HG03457 (cell line): ENCODE measurements at regions not wholly inside any gene's neighbourhood (a gene's known extent, or its start where the extent isn't known, plus 50 kb on each side); places are given as distances from the start of the nearest gene placed in this dataset.
"Not testable (repeated sequence)": the region's sequence is repeated elsewhere in the genome, so short reads cannot be mapped to it uniquely, and the experiment has no call there.

Source experiments
- ATAC-seq: cut with Tn5 transposase; IDR thresholded peaks from one replicate; pipeline ENCODE4 v1.9.1; 2021; ENCODE audit warnings: moderate number of reproducible peaks; ENCODE audit not compliant: unreplicated experiment

- not testable (repeated sequence) for ATAC-seq
Measured at GRCh38 chr20:25867015-25867775, 170.5 kb upstream of the ZNF337 start.

GRCh38 chr20:25865715-25866656, 169.3 kb upstream of the ZNF337 start:
- no peak for ATAC-seq

- ATAC-seq = not testable (repeated sequence)
Measured at GRCh38 chr20:25864963-25865714, 168.5 kb upstream of the ZNF337 start.

- no peak for ATAC-seq
Measured at GRCh38 chr20:25864326-25864962, 167.8 kb upstream of the ZNF337 start.

GRCh38 chr20:25863536-25864325, 167.1 kb upstream of the ZNF337 start:
- no peak for ATAC-seq

- ATAC-seq = not testable (repeated sequence)
Measured at GRCh38 chr20:25862967-25863530, 166.4 kb upstream of the ZNF337 start.

- ATAC-seq = no peak
Measured at GRCh38 chr20:25860531-25861150, 164.0 kb upstream of the ZNF337 start.

GRCh38 chr20:25859649-25860530, 163.2 kb upstream of the ZNF337 start:
- peak; percentile 69 for ATAC-seq

- no peak for ATAC-seq
Measured at GRCh38 chr20:25858495-25859425, 162.1 kb upstream of the ZNF337 start.

GRCh38 chr20:25857091-25857788, 160.6 kb upstream of the ZNF337 start:
- ATAC-seq = not testable (repeated sequence)

GRCh38 chr20:25856256-25856884, 159.7 kb upstream of the ZNF337 start:
- ATAC-seq = no peak

GRCh38 chr20:25855451-25856156, 159.0 kb upstream of the ZNF337 start:
- not testable (repeated sequence) for ATAC-seq

- ATAC-seq = not testable (repeated sequence)
Measured at GRCh38 chr20:25854666-25855065, 158.0 kb upstream of the ZNF337 start.

- ATAC-seq = peak; percentile 69
Measured at GRCh38 chr20:25853718-25854388, 157.2 kb upstream of the ZNF337 start.
